Hematopoietic multipotent progenitor cell treated with erythropoietin and hydrocortisone succinate and interleukin-3 and kit ligand, for 6 days (in vitro differentiated cells): ENCODE measurements at regions not wholly inside any gene's neighbourhood (a gene's known extent, or its start where the extent isn't known, plus 50 kb on each side); places are given as distances from the start of the nearest gene placed in this dataset.
"Not testable (repeated sequence)": the region's sequence is repeated elsewhere in the genome, so short reads cannot be mapped to it uniquely, and the experiment has no call there.

ENCODE experiments used
- DNase-seq: peaks from one replicate; pipeline ENCODE4 v3.0.0-alpha.2; 2015

- DNase-seq: not testable (repeated sequence)
Measured at GRCh38 chrX:134045372-134045771, 60.0 kb upstream of the GPC3 start.

- not testable (repeated sequence) for DNase-seq
Measured at GRCh38 chrX:134067107-134067506, 81.7 kb upstream of the GPC3 start.

GRCh38 chrX:134071899-134072298 is 86.5 kb upstream of the GPC3 start:
- DNase-seq: not testable (repeated sequence)

- DNase-seq: no peak
Measured at GRCh38 chrX:134073341-134073740, 87.9 kb upstream of the GPC3 start.

GRCh38 chrX:134074151-134074550 is 88.8 kb upstream of the GPC3 start:
- no peak for DNase-seq

GRCh38 chrX:134075894-134076718 is 90.7 kb upstream of the GPC3 start:
- no peak for DNase-seq

GRCh38 chrX:134095366-134095765 is 110.0 kb upstream of the GPC3 start:
- DNase-seq: no peak

GRCh38 chrX:134101636-134102035 is 116.2 kb upstream of the GPC3 start:
- no peak for DNase-seq

GRCh38 chrX:134115270-134115669 is 121.7 kb upstream of the CCDC160 start:
- no peak for DNase-seq

GRCh38 chrX:134137341-134137740 is 99.6 kb upstream of the CCDC160 start:
- no peak for DNase-seq

GRCh38 chrX:134139090-134139489 is 97.9 kb upstream of the CCDC160 start:
- no peak for DNase-seq

- peak; percentile 25 for DNase-seq
Measured at GRCh38 chrX:134144231-134144630, 92.8 kb upstream of the CCDC160 start.

- DNase-seq: no peak
Measured at GRCh38 chrX:134146493-134146892, 90.5 kb upstream of the CCDC160 start.

- DNase-seq: no peak
Measured at GRCh38 chrX:134148172-134148692, 88.8 kb upstream of the CCDC160 start.

GRCh38 chrX:134158821-134159512 is 78.0 kb upstream of the CCDC160 start:
- DNase-seq: no peak

GRCh38 chrX:134161162-134161561 is 75.8 kb upstream of the CCDC160 start:
- no peak for DNase-seq

GRCh38 chrX:134162032-134162431 is 75.0 kb upstream of the CCDC160 start:
- DNase-seq: no peak

- no peak for DNase-seq
Measured at GRCh38 chrX:134163836-134164235, 73.1 kb upstream of the CCDC160 start.

GRCh38 chrX:134167591-134168203 is 69.3 kb upstream of the CCDC160 start:
- peak; percentile 9 for DNase-seq

GRCh38 chrX:134171661-134172587 is 65.1 kb upstream of the CCDC160 start:
- DNase-seq: peak; percentile 57

- peak; percentile 28 for DNase-seq
Measured at GRCh38 chrX:134172588-134173259, 64.3 kb upstream of the CCDC160 start.
